HL-60 (cell line): ENCODE measurements at regions not wholly inside any gene's neighbourhood (a gene's known extent, or its start where the extent isn't known, plus 50 kb on each side); places are given as distances from the start of the nearest gene placed in this dataset.

Source experiments
- DNase-seq, 2 experiments: peaks; one replicate each; pipeline ENCODE4 v3.0.0-alpha.2; 2010 to 2020; ENCODE audit warnings: low read depth in 1 of 2, low spot score in 1 of 2
- H3K27ac ChIP-seq: fragments of 250-450 bp; sonication (Bioruptor Pico); replicated peaks from 2 replicates; pipeline ENCODE4 v1.5.1; 2020; ENCODE audit warnings: mild to moderate bottlenecking, moderate library complexity
- H3K27me3 ChIP-seq: fragments of 250-450 bp; sonication (Bioruptor Pico); 2 replicates; pipeline ENCODE4 v1.5.1; 2021; ENCODE audit warnings: mild to moderate bottlenecking, moderate library complexity; ENCODE audit not compliant: insufficient read depth, poor library complexity, severe bottlenecking
- H3K4me3 ChIP-seq: replicated peaks from 2 replicates; pipeline ENCODE4 v1.5.1; 2011; ENCODE audit warnings: mild to moderate bottlenecking, control low read depth, low read length; ENCODE audit not compliant: insufficient read depth
- GABPA ChIP-seq: IDR thresholded peaks from 2 replicates; pipeline ENCODE4 v1.6.1; 2012; ENCODE audit warnings: low read depth
- POLR2AphosphoS5 ChIP-seq: IDR thresholded peaks from 2 replicates; pipeline ENCODE4 v1.6.1; 2012; ENCODE audit warnings: low read depth
- SPI1 ChIP-seq: IDR thresholded peaks from 2 replicates; pipeline ENCODE4 v1.6.1; 2012; ENCODE audit warnings: low read depth, mild to moderate bottlenecking, borderline replicate concordance
- TF ChIP-seq, protein P1 (sequence below): IDR thresholded peaks from one replicate; pipeline ENCODE4 v1.5.1; 2011; ENCODE audit warnings: low read length, control low read depth, inconsistent platforms; ENCODE audit not compliant: insufficient read depth
- TF ChIP-seq, protein P2 (sequence below): IDR thresholded peaks from 2 replicates; pipeline ENCODE4 v1.6.1; 2012; ENCODE audit warnings: low read depth; ENCODE audit not compliant: insufficient replicate concordance

DNA sequence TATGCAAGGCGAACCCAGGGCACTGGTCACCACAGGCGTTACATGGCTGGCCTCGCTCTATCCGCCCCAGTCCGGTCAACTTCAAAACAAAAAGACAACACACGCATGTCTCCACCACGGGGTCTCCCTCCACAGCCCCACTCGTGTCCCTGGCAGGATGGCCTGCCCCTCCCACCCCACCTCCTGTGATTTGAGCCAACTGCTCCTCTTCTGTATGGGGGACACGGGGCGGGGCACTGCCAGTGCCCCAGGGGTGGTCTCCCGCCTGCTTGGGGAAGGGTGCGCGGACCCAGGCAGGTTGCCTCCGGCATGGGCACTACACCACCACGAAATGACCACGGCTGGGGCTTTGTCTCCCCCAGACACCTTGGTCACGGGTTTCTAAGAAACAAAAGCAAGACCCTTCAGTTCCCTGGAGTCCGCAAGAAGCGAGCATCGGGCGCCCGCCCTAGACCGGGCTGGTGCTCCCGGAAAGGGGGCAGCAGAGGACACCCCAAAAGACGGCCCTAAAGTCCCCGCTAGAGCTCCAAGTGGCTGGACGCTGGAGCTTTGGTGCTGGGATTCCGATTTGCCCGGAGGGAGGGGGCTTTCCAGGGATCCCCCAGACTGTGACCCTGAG, 219.3 kb upstream of the PRICKLE2 start:
- H3K4me3 ChIP-seq = no peak overlapping the region
- no peak overlapping the region for H3K27ac ChIP-seq
- H3K27me3 ChIP-seq = peaks cover 18% of the 10 kb centered on the region
- TF ChIP-seq, protein P1, sequence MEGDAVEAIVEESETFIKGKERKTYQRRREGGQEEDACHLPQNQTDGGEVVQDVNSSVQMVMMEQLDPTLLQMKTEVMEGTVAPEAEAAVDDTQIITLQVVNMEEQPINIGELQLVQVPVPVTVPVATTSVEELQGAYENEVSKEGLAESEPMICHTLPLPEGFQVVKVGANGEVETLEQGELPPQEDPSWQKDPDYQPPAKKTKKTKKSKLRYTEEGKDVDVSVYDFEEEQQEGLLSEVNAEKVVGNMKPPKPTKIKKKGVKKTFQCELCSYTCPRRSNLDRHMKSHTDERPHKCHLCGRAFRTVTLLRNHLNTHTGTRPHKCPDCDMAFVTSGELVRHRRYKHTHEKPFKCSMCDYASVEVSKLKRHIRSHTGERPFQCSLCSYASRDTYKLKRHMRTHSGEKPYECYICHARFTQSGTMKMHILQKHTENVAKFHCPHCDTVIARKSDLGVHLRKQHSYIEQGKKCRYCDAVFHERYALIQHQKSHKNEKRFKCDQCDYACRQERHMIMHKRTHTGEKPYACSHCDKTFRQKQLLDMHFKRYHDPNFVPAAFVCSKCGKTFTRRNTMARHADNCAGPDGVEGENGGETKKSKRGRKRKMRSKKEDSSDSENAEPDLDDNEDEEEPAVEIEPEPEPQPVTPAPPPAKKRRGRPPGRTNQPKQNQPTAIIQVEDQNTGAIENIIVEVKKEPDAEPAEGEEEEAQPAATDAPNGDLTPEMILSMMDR = no peak
- TF ChIP-seq POLR2AphosphoS5 = no peak
- TF ChIP-seq GABPA = no peak
- TF ChIP-seq, protein P2, sequence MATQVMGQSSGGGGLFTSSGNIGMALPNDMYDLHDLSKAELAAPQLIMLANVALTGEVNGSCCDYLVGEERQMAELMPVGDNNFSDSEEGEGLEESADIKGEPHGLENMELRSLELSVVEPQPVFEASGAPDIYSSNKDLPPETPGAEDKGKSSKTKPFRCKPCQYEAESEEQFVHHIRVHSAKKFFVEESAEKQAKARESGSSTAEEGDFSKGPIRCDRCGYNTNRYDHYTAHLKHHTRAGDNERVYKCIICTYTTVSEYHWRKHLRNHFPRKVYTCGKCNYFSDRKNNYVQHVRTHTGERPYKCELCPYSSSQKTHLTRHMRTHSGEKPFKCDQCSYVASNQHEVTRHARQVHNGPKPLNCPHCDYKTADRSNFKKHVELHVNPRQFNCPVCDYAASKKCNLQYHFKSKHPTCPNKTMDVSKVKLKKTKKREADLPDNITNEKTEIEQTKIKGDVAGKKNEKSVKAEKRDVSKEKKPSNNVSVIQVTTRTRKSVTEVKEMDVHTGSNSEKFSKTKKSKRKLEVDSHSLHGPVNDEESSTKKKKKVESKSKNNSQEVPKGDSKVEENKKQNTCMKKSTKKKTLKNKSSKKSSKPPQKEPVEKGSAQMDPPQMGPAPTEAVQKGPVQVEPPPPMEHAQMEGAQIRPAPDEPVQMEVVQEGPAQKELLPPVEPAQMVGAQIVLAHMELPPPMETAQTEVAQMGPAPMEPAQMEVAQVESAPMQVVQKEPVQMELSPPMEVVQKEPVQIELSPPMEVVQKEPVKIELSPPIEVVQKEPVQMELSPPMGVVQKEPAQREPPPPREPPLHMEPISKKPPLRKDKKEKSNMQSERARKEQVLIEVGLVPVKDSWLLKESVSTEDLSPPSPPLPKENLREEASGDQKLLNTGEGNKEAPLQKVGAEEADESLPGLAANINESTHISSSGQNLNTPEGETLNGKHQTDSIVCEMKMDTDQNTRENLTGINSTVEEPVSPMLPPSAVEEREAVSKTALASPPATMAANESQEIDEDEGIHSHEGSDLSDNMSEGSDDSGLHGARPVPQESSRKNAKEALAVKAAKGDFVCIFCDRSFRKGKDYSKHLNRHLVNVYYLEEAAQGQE = no peak
- no peak for TF ChIP-seq SPI1
- no peak for DNase-seq

DNA sequence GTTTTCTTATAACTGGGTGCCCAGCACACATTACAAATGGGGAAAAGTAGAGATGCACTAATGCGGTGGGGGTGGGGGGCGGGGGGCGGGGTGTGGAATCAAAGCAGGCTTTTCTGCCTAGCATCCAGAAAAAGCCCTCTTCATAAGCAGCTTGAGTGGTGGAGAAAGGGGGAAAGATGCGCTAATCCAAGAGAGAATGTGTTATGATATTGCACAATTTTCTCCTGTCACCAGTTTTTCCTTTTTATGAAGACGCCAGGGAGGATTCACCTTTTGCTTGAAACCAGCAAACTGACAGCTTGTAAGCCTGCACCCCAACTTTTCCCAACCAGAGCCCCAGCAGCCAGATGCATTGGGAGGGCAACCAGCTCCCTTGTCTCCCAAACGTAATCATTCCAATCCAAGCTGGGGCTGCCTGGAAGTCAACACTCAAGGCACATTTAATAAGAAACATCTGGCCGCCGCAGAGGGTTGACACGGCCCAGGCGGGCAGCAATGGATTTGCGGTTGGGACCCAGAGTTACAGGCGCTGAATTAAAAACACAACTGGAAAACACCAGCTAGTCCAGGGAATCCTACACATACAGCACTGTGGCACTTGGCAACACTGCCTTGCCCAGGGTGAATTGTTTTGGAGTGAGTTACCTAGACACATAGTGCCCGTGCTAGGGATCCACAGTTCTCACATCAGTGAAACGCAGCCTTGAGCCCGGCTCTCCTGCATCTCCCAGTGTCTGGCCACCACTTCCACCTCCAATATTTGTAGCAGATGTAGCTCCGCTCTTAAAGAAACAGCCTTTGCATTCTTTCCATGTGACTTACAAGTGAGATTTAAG, 218.5 kb upstream of the PRICKLE2 start:
- DNase-seq = no peak
- H3K4me3 ChIP-seq = no peak overlapping the region
- H3K27ac ChIP-seq = no peak overlapping the region
- no peak for TF ChIP-seq GABPA
- TF ChIP-seq, protein P1 = no peak
- peaks cover 18% of the 10 kb centered on the region for H3K27me3 ChIP-seq

DNA sequence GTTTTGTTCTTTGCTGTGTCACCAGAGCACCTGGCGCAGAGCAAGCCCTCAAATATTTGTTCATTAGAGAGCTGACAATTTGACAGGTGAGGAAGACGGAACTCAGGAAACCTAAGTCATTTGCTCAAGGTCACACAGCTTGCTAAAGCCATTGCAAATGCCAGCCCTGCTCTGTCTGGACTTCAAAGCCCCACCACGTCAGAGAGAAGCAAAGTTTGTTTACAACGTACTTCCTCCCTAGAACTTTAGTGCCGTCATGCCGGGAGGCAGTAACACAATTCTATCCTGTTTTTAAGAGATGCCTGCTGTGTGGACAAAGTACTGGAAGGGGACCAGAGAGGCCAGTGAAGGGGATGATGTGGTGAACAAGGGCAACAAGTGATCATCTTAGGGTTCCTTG, 216.6 kb upstream of the PRICKLE2 start:
- peaks cover 16% of the 10 kb centered on the region for H3K27me3 ChIP-seq
- DNase-seq = no peak
- no peak overlapping the region for H3K27ac ChIP-seq
- H3K4me3 ChIP-seq = no peak overlapping the region
- TF ChIP-seq, protein P1 = no peak
- TF ChIP-seq POLR2AphosphoS5 (no peak), GABPA (no peak), SPI1 (no peak)
- TF ChIP-seq, protein P2 = no peak
